GM18520 (cell line): ENCODE measurements at regions not wholly inside any gene's neighbourhood (a gene's known extent, or its start where the extent isn't known, plus 50 kb on each side); places are given as distances from the start of the nearest gene placed in this dataset.
"Not testable (repeated sequence)": the region's sequence is repeated elsewhere in the genome, so short reads cannot be mapped to it uniquely, and the experiment has no call there.

Experiments used
- ATAC-seq: cut with Tn5 transposase; IDR thresholded peaks from one replicate; pipeline ENCODE4 v1.9.1; 2021; ENCODE audit not compliant: unreplicated experiment

DNA sequence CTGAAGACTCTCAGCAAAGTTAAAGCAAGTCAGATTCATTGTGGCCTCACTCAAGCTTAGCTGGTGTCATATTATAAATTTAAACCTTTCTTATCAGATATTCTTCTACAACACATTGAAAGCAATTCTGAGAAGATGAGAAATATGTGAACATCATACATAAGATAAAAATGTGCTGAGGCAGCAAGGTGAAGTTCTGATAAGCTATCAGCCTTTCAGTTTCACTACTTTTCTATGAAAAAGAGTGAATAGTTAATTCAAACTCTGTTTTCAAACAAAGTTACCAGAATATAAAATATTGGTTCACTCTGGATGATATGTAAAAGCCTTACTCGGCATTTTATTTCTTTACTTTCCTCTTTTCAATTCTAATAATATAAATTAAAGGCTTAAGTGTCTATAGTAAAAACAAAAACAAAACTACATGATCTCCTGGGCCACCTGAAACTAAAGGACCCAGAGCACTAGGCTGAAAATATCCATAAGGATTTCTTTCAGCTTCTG is 824.4 kb downstream of the MTRR start:
- no peak for ATAC-seq

DNA sequence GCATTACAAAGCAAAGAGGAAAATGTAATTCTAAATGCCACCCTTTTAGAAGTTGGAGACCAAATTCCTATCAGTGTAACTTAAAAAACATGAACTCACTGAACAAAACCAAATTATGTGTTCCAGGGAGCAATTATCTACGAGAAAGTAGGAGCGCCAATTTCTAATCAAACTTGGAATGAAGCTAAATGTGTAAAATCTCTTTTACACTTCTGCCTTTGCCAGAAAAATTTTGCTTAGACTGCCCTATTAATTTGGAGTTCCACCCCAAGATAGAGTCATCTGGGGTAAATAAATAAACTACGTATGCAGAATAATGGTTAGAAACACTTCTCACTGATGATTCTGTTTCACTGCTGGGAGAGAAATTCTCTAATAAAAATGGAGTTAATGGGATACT is 825.6 kb downstream of the MTRR start:
- no peak for ATAC-seq

DNA sequence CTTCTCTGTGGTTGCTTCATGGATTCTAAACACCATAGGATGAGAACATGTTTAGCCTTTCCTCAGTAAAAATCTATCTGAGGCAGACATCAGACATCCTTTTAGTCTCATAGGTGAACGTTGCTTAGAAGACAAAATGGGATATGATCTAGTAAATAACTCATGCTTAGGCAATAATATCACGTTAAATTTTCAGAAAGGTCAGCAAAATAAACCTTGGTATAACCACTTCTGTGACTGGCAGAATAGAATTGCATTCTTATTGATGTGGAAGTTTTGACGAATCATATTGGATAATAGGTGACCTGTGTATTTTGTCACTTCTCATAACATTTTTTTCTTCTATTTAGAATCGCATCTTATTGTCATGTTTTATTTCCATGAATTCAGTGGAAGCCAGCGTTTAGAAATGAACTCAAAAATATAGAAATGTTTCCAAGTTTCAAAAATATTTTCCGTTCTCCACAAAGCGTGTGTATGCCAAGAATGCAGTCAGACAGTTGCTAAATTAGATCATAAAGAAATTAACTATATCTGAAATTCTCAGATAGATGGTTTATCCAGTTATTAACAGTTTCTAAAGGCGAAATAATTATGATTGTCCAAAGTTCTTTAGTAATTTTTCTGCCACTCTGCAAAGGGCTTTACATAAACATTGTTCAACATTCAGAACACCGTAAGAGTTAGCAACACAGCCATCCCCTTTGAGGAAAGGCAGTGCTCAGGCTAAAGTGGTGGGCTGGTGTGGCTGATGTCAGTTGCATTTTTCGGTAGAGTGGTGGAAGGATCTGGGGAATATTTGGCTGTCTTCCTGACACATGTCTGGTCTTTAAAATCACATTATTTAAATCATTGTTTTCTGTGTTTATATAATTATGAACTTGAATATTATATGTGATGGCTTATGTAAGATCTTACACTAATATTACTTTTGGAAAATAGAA is 827.2 kb downstream of the MTRR start:
- no peak for ATAC-seq

DNA sequence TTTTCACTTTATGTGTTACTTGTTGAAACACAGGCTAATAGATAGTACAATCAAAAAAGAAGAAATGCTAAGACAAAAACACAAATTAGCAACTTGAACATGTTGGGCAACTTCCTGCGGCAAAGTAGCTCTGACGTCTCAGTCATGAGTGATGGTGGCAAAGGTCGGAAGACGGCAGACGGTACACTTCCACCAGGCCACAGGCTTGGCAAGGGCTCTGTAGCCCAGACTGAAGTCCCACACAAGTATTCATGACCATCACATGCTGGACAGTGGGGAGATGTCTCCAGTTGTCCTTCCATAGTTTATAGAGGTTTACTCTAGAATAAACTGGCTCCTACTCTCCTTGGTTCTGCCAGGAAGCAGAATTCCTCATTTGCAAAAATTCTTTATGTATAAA is 831.3 kb downstream of the MTRR start:
- ATAC-seq: no peak

DNA sequence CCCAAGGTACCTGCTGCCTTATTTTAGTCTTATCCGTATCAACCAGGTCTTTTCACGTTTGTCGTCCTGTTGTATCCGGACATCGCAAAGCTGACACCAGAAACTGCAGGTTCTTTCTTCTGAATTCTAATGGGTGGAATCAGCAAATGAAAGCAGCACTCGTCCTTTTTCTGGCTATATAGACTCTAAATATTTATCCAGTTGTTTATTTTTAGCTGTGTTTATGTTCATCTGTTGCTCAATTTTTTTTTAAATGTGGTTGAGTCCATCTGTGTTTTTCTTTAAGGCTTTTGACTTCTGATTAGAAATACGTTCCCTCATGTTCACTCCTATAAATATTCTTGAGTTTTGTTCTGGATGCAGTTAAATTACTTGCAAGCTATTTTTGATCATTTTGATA is 831.7 kb downstream of the MTRR start:
- ATAC-seq: no peak

DNA sequence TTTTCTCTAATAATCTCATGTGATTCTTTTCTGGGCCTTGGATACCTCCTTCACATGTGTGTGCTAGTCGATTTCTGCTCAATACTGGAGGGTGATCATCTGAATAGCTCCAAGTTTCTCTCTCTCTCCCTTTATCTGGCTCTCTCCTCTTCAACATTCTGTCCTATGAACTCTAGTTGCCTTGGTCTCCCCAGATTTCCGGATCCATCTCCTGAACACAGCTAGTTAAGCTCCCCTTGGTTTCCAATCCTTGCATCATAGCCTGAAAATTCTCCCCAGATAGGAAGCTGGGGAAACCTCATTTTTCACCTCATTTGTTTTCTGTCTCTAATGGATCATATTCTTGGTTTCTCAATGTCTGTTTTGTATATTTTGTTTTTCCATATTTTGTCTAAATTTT is 832.3 kb downstream of the MTRR start:
- ATAC-seq: no peak

DNA sequence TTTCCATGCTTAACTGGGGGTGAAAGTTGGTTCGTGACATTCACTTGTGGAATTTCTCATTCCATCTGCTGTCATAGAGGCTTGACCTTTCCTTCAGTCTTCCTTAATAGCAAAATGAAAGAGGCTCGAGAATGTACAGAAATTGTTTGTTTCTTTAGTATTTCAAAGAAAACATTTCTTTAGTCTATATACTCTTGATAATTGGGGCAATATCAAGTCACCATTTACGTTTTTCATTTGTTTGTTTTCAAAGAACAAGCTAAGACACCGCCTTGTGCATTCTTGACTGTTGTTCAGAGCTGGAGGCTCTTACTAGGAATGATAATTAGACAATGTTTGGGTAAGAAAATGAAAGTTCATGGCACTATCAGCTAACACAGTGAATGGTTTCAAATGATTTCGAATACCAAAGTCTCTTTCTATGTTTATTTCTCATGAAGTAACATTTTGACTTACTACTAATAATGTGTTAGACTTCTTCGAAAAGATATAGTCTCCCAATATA is 835.4 kb downstream of the SEMA5A start:
- ATAC-seq: no peak

DNA sequence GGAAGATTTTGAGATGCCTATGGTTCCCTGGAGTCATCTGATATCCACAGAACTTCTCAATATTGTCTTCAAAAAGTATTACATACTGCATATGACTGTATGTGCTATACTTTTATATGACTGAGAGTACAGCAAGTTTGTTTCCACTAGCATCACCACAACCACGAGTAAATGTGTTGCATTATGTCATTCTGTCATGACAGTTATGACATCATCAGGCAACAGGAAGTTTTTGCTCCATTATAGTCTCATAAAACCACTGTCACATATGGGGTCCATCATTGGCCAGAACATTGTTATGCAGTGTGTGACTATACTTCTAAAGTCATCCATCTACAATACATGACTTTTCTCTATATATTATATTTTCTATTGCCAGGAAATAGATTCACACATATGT is 831.7 kb downstream of the SEMA5A start:
- no peak for ATAC-seq

DNA sequence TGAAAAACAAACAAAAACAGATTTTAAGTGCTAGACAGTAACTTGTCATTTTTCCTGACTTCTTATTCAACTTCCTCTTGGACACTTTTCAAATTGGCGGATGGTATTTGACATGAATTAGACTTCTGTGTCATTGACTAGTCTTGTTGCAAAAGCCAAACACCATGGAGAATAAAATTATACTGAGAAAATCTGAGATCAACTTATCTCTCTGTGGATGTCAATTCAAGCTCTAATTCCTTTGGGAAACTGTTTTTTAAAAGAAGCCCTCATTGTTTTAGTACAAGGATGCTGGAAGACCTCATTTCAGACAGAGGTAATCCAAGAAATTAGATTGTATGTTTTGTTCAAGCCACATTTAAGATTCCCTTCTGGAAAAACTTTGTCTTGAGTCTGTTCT is 831.0 kb downstream of the SEMA5A start:
- no peak for ATAC-seq

DNA sequence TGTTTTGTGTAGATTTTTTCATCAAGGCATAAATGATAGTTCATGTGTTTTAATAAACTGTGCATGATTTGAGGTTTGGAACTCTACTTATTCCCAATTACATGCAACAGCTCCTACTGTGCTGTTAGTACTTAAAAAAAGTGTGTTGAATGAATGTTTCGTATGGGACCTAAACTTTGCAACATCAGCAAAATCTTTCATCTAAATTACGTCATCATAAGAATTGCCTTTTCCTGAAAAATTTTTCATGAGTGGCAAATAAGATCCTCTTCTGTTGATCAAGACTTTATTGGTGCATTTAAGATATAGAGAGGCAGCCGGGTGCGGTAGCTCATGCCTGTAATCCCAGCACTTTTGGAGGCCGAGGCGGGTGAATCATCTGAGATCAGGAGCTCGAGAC is 826.1 kb downstream of the SEMA5A start:
- ATAC-seq: no peak

DNA sequence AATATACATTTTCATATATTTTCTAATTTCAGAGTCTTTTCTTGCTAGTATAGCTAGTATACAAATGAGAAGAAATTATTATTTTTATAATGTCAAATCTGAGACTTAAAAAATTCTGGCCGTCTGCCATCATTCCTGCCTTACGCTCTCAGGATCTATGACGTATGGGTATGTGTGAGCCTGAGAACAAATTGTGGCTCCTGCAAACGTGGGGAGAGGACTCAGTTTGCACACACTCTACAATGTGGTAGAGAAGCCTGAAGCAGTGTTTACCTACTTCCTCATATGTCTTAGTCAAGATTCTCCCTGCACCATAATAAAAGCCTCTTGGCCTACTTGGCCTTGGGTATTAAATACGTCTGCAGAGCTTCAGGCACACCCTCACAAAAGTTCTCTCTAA is 825.4 kb downstream of the SEMA5A start:
- ATAC-seq: no peak

DNA sequence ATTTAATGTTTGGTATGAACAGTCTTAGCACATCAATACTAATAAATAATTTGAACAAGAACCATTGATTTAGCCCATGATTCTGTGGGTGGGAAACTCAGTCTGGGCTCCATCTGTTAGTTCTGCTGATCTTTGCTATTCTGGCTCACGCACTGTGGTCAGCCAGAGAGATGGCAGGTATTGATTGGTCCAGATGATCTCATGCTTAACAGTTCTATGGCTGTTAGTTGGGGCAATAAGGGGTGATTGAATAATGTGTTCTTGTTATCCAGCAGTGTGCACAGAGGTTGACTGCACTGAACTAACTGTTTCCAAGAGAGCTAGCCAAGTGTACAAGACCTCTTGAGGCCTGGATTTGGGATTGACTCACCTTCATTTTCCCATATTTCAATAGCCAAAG is 824.3 kb downstream of the SEMA5A start:
- no peak for ATAC-seq

DNA sequence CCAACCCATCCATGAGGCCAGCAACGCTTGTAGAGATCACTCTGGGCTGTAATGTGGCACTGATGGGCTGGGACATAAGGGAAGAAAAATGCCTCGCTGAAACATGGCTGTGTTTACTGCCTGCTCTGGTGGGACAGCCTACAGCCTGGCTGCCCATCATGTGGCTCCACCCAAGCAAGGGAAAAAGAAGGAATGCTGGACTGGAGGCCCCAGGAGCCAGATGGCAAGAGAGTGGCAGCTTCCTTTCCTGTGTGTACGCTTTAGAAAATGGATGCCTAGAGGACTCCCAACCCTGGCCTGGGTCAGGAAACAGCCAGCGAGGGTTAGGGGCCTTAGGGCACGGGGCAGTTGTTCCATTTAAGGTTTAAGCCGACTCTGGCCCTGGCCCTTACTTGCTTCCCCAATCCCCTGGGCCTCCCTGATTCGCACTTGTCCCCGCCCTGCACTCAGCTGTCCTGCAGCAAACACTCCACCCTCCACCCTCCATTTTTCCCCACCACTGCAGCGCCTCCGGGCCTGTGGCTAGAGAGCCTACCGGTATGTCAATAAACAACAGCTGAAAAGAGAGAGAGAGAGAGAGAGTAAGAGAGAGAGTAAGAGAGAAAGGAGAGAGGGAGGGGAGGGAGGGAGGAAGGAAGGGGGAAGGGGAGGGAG is 819.4 kb downstream of the SEMA5A start:
- no peak for ATAC-seq

DNA sequence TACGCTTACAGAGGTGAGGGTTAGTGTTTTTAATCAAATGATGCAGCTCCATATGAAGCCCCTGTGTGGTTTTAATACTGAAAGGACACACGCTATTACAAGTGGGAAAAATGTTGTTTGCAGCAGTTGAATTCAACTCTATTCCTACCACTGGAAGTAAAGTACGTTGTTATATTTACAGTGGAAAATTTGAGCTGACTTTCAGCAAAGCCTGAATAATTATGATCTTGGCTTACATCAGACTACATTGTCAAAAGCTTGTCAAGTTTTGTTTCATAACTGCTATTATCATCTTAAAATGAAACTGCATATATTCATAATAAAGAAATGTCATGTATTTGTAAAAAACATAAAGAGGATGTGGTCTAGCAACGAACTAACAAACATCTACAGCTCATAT is 818.5 kb downstream of the SEMA5A start:
- no peak for ATAC-seq

DNA sequence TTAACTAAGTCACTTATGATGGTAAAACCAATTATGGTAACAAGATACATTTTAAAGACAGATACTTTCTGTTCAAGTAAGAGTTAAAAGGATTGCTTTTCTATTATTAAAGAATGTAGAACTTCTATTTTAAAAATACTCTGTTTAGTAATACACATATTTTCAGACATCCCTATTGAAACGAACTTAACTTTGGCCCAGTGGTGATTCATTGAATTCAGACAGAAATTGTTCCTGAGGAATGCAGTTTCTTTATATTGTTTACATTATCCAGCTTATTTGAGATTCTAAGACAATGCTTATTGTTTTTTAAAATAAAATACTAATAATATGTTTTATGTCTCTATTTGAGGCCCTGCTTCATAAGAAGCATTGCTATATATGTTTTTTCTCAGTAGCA is 816.4 kb downstream of the SEMA5A start:
- ATAC-seq: no peak

DNA sequence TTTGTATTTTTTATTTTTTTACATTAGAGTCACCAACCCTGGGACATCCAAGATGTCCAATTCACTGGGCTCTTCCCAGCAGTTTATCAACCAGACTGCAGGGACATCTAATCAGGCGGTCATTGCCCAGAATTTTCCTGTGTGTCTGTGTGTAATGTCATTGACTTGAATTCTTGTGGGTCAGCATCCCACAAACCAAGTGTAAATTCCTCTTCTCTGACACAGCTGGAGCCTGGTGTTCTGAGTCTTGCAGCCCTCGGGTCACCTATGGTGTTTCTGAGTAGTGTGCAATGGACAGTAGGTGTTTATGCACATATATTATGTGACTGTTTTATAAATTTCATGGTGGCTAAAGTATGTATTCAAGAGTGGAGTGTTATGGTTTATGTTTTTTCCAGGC is 815.7 kb downstream of the SEMA5A start:
- ATAC-seq: no peak

DNA sequence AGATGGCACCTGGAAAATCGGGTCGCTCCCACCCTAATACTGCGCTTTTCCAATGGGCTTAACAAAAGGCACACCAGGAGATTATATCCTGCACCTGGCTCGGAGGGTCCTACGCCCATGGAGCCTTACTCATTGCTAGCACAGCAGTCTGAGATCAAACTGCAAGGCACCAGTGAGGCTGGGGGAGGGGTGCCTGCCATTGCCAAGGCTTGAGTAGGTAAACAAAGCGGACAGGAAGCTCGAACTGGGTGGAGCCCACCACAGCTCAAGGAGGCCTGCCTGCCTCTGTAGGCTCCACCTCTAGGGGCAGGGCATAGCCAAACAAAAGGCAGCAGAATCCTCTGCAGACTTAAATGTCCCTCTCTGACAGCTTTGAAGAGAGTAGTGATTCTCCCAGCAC is 814.8 kb downstream of the SEMA5A start:
- not testable (repeated sequence) for ATAC-seq

DNA sequence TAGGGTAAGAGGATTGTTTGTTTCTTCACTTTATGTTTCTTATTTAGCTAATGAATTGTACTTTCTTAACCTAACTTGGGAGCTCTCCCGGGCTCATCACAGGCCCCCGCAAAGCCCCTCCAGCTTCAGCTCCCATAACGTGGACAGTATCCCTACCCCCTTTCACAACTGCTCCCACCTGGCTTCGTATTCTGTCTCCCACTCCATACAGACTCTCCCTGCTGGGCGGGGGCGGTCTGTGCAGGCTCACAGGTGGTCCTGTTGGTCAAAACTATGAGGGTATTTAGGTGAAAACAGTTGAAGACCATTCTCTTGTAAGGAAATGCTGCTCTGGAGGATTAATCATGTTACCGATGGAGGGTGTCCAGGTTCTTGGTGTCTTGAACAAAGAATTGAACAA is 805.3 kb downstream of the SEMA5A start:
- no peak for ATAC-seq

DNA sequence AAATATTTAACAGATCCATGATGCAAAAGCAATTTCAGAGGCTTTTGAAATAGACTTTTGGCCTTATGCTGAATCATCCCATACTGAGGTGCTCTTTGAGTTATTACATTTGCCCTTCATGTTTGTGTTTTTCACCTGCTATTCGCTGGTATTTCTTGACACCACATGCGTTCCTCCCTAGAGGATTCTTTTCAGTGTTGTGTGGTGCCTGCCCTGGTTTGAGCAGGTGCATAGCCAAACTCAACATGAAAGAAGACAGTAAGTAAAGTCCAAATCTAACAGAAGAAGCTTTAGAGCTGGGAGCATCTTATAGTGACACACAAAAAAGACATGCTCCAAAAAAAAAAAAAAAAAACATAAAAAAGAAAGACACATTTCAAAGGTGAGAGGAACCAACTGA is 796.3 kb downstream of the SEMA5A start:
- ATAC-seq: no peak

DNA sequence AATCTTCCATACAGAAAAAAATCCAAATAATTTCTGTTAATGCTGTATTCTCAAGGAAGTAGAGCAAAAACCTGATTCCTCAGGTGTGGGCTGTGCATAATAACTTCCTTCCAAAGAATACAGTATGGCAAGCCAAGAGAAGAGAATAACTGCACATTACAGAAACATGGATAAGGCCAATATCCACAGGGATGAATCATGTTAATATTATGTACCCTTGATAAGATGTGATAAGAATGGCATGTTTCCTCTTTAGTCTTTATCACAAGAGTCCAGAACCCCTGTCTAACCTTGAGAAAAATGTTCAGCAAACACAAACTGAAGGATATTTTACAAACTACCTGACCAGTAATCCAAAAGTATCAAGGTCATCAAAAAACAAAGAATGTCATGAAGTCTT is 795.8 kb downstream of the SEMA5A start:
- ATAC-seq: no peak

DNA sequence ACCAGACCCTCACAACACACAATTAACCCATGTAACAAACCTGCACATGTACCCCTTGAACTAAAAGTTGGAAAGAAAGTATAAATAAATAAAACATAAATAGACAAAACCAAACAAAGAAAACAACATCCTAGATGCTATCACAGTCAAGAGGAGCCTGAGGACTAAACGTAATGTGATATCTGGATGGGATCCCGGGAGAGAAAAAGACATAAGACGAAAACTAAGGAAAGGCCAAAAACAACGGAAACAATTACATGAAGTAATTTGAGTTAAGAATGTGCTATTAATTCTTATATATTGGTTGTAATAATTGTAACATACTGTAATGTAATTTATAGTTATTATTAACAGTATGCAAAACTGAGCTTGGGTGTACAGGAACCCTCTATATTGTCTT is 793.9 kb downstream of the SEMA5A start:
- no peak for ATAC-seq

DNA sequence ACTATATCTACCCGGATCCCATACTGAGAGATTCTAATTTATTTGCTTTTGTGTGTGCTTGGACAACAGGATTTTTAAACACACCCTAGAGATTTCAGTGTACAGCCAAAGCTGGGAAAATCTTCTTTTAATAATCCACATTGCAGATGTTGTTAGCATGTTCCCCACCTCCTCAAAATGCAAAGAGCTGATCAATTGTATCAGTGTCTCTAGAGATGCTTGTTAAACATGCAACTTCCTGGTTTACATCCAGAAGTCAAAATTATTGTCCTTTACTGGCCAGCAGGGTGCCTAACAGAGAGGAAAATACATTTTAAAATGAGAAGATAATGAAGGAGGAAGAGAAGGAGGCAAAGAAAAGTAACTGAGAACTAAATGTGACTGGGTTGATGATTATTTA is 793.3 kb downstream of the SEMA5A start:
- ATAC-seq: no peak
